HepG2 (cell line): ENCODE measurements at regions not wholly inside any gene's neighbourhood (a gene's known extent, or its start where the extent isn't known, plus 50 kb on each side); places are given as distances from the start of the nearest gene placed in this dataset.

ENCODE experiments used
- ATAC-seq: fragments of 200-7000 bp; cut with Tn5 transposase; 3 replicates; pipeline ENCODE4 v1.9.1; 2020; ENCODE audit warnings: mild to moderate bottlenecking, moderate library complexity
- BruUV-seq: library from RNA; stranded (reverse); fragments of 400-500 nt; replicated peaks from 2 replicates; lab custom pipeline; 2021; lab: Mats Ljungman, UMichigan
- CTCF ChIA-PET: fragments of 300-600 bp; formaldehyde crosslinking; extraction: SDS; loops from one replicate; lab custom pipeline; 2021; ENCODE audit warnings: low total read pairs, inconsistent platforms, low intra/inter-chr PET ratio; lab: Yijun Ruan, JAX
- POLR2A ChIA-PET: fragments of 350-600 bp; sonication (Branson Sonifier 250); formaldehyde crosslinking; loops from one replicate; lab custom pipeline; 2020; ENCODE audit warnings: antibody characterized with exemption, inconsistent platforms; lab: Yijun Ruan, JAX
- DNase-seq: peaks from one replicate; pipeline ENCODE4 v3.0.0-alpha.2; 2015; ENCODE audit warnings: low spot score
- FAIRE-seq: peaks from 3 replicates; lab custom pipeline; 2011; peaks lifted over from hg19 to GRCh38; lab: Jason Lieb, UNC
- H2AFZ ChIP-seq: one replicate; pipeline ENCODE4 v1.6.1; 2011; ENCODE audit warnings: low read length, inconsistent platforms
- H3K27ac ChIP-seq: fragments of 300-600 bp; 3 replicates; pipeline ENCODE4 v1.8.0; 2011; ENCODE audit warnings: mixed run types, mild to moderate bottlenecking, mixed read lengths, low read length, inconsistent platforms; ENCODE audit not compliant: insufficient read depth; ENCODE audit errors: extremely low read length
- H3K27me3 ChIP-seq, 2 experiments: fragments of 200-600 bp in 1 of 2; 2 replicates in 1 of 2; 3 replicates in 1 of 2; pipeline versions ENCODE4 v1.6.0 to v1.8.0; 2011; ENCODE audit warnings: low read length in 2 of 2, mild to moderate bottlenecking in 2 of 2, moderate library complexity in 2 of 2, inconsistent platforms in 1 of 2; ENCODE audit not compliant: insufficient read depth in 2 of 2, control insufficient read depth in 1 of 2
- H3K36me3 ChIP-seq, 2 experiments: fragments of 200-600 bp in 1 of 2; replicated peaks in 1 of 2; 2 replicates in 1 of 2; 3 replicates in 1 of 2; pipeline versions ENCODE4 v1.5.1 to v1.8.0; 2011; ENCODE audit warnings: low read length in 2 of 2, inconsistent platforms in 1 of 2; ENCODE audit not compliant: insufficient read depth in 2 of 2, control insufficient read depth in 1 of 2
- H3K4me1 ChIP-seq: 2 replicates; pipeline ENCODE4 v1.5.1; 2012; ENCODE audit warnings: low read length, inconsistent platforms; ENCODE audit not compliant: insufficient read depth
- H3K4me2 ChIP-seq: 2 replicates; pipeline ENCODE4 v1.6.0; 2011; ENCODE audit warnings: low read depth, low read length, inconsistent platforms
- H3K4me3 ChIP-seq, 3 experiments: fragments of 200-600 bp in 1 of 3; sonication (generic), shearing (Covaris generic) in 1 of 3; replicated peaks in 1 of 3; 2 replicates each; pipeline ENCODE4 v1.5.1; 2011 to 2016; ENCODE audit warnings: low read length in 3 of 3, inconsistent platforms in 2 of 3, low read depth in 2 of 3, mild to moderate bottlenecking in 2 of 3, control low read depth in 1 of 3, mixed read lengths in 1 of 3; ENCODE audit not compliant: insufficient read depth in 1 of 3
- H3K79me2 ChIP-seq: one replicate; pipeline ENCODE4 v1.6.1; 2011; ENCODE audit warnings: low read length, inconsistent platforms; ENCODE audit not compliant: insufficient read depth
- H3K9ac ChIP-seq: 2 replicates; pipeline ENCODE4 v1.6.0; 2011; ENCODE audit warnings: mild to moderate bottlenecking, low read depth, low read length, inconsistent platforms; ENCODE audit not compliant: insufficient read depth
- H3K9me3 ChIP-seq: 2 replicates; pipeline ENCODE4 v1.5.1; 2012; ENCODE audit warnings: mild to moderate bottlenecking, low read length
- H4K20me1 ChIP-seq: 2 replicates; pipeline ENCODE4 v1.6.0; 2011; ENCODE audit warnings: inconsistent platforms, mild to moderate bottlenecking, low read length, moderate library complexity; ENCODE audit not compliant: insufficient read depth
- ARID5B ChIP-seq: IDR thresholded peaks from 2 replicates; pipeline ENCODE4 v1.4.0; 2020; ENCODE audit warnings: mild to moderate bottlenecking, missing genetic modification reagents
- BHLHE40 ChIP-seq: IDR thresholded peaks from 2 replicates; pipeline ENCODE4 v1.6.1; 2011; ENCODE audit warnings: low read length, improper control_type of control experiment
- IKZF5 ChIP-seq: IDR thresholded peaks from 2 replicates; pipeline ENCODE4 v1.6.1; 2018; ENCODE audit warnings: missing genetic modification reagents, mild to moderate bottlenecking, missing compliant biosample characterization
- JDP2 ChIP-seq: sonication (generic); formaldehyde crosslinking; IDR thresholded peaks from 2 replicates; pipeline ENCODE4 v1.8.1; 2022; ENCODE audit warnings: missing genetic modification reagents, borderline replicate concordance
- KMT2B ChIP-seq: IDR thresholded peaks from 2 replicates; pipeline ENCODE4 v1.6.1; 2016; ENCODE audit warnings: missing genetic modification reagents, missing compliant biosample characterization
- PRPF4 ChIP-seq: fragments of 200-400 bp; formaldehyde crosslinking; IDR thresholded peaks from 2 replicates; pipeline ENCODE4 v1.6.1; 2016; ENCODE audit warnings: low read length, low read depth; ENCODE audit not compliant: poor library complexity, severe bottlenecking
- TAF1 ChIP-seq: sonication (generic); formaldehyde crosslinking; IDR thresholded peaks from 2 replicates; pipeline ENCODE4 v1.4.0; 2020; ENCODE audit warnings: missing genetic modification reagents
- WGBS: methylation state at CpG from one replicate; pipeline ENCODE4 v1.1.6; 2017; ENCODE audit warnings: low lambda C conversion rate; 5-methylcytosine and 5-hydroxymethylcytosine counted together
- in situ Hi-C: cut with HindIII; loops from 2 replicates; pipeline ENCODE4 v1.10.0; 2017; ENCODE audit warnings: low pct_unique_long_range_greater_than_20kb; ENCODE audit not compliant: extremely low pct_ligation_motif_present
- intact Hi-C: fragments of 100-400 bp; cut with micrococcal nuclease; formaldehyde crosslinking; loops from one replicate; pipeline ENCODE4 v1.10.0; 2022; ENCODE audit not compliant: unreplicated experiment
- TF ChIP-seq, protein P1 (sequence below), 2 experiments: sonication (generic) in 1 of 2; formaldehyde crosslinking in 1 of 2; IDR thresholded peaks; 2 replicates each; pipeline versions ENCODE4 v1.5.1 to v1.6.1; 2011 to 2020; ENCODE audit warnings: borderline replicate concordance in 1 of 2, low read depth in 1 of 2, low read length in 1 of 2, mild to moderate bottlenecking in 1 of 2, missing genetic modification reagents in 1 of 2, moderate library complexity in 1 of 2

DNA sequence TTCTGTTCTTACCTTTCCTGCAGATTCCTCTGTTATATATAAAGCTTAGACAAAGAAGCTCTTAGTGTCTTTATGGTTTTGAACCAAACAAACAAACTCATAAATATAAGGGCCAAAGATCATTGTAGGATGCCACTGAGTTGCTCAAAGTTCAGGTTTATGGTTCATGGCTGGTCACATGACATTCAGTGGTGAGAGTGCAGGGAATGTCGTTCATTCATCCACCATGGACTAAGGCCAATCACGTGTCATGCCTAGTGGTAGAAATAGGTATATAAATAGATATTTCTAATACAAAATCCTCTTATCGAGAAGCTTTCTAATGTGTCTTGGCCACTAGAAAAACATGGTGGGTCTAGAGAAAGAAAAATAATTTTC is 119.4 kb downstream of the GATA3 start:
- H3K4me1 ChIP-seq = peaks cover 17% of the 10 kb centered on the region
- POLR2A ChIA-PET = no interaction called here
- no peak for DNase-seq
- CTCF ChIA-PET = no interaction called here
- H4K20me1 ChIP-seq = no peaks in the 10 kb centered on the region
- H3K4me2 ChIP-seq = no peak overlapping the region
- H2AFZ ChIP-seq = no peak overlapping the region
- H3K27ac ChIP-seq = no peak overlapping the region
- no peaks in the 10 kb centered on the region for H3K27me3 ChIP-seq
- in situ Hi-C loops = no loop called here
- no peak for ATAC-seq
- TF ChIP-seq TAF1 (CRISPR knock-in tag) (no peak), BHLHE40 (peak; percentile 21; the same call in 1 of the 2 replicates)
- TF ChIP-seq, protein P1, sequence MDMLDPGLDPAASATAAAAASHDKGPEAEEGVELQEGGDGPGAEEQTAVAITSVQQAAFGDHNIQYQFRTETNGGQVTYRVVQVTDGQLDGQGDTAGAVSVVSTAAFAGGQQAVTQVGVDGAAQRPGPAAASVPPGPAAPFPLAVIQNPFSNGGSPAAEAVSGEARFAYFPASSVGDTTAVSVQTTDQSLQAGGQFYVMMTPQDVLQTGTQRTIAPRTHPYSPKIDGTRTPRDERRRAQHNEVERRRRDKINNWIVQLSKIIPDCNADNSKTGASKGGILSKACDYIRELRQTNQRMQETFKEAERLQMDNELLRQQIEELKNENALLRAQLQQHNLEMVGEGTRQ (IDR thresholded peaks at IDR 0.05; ENCODE audit: low read depth, low read length) = peak; percentile 53
- TF ChIP-seq, protein P1 (CRISPR knock-in tag; IDR thresholded peaks at IDR 0.05; ENCODE audit: borderline replicate concordance) = no peak
- FAIRE-seq = no peak
- H3K79me2 ChIP-seq = no peaks in the 10 kb centered on the region
- H3K36me3 ChIP-seq = no peaks in the 10 kb centered on the region
- intact Hi-C loops = no loop called here
- peaks cover under 1% of the 10 kb centered on the region for H3K9me3 ChIP-seq
- WGBS = 32% methylated on average over 3 of the region's 3 CpGs
- H3K9ac ChIP-seq = no peak overlapping the region
- no peak overlapping the region for H3K4me3 ChIP-seq
- BruUV-seq = no TSS peak

DNA sequence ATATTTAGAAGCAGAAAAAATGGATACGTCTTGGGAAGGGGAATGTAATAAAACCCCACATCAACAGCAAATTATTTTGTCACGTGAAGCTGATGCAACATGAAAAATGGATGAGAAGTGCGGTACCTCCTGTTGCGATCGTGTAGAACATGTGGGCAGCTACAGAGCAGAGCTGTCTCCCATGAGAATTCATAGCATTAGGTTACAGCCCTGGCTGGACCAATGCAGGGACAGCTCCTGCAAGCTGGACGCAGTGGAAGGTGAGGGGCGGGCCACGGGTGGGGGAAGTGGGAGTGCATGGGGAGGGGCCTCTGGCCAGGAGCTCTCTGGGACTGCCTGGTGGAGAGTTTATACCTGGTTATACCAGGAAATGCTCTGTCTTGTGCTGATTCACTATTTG is 120.3 kb downstream of the GATA3 start:
- H3K27me3 ChIP-seq = no peaks in the 10 kb centered on the region
- H3K4me1 ChIP-seq = peaks cover 17% of the 10 kb centered on the region
- WGBS = 74% methylated on average over 8 of the region's 8 CpGs
- H3K4me2 ChIP-seq = no peak overlapping the region
- CTCF ChIA-PET = no interaction called here
- H3K9me3 ChIP-seq = no peaks in the 10 kb centered on the region
- ATAC-seq (no peak; the same call in 2 of the 3 replicates), DNase-seq (no peak), FAIRE-seq (no peak)
- no peaks in the 10 kb centered on the region for H4K20me1 ChIP-seq
- no peak overlapping the region for H3K27ac ChIP-seq
- POLR2A ChIA-PET = no interaction called here
- in situ Hi-C loops = no loop called here
- no peak overlapping the region for H3K9ac ChIP-seq
- H3K36me3 ChIP-seq = no peaks in the 10 kb centered on the region
- H3K4me3 ChIP-seq = no peak overlapping the region
- intact Hi-C loops = no loop called here
- no peaks in the 10 kb centered on the region for H3K79me2 ChIP-seq
- no TSS peak for BruUV-seq
- H2AFZ ChIP-seq = no peak overlapping the region
- TF ChIP-seq JDP2 (CRISPR knock-in tag) (no peak), PRPF4 (no peak), IKZF5 (CRISPR knock-in tag) (no peak), KMT2B (CRISPR knock-in tag) (no peak), ARID5B (CRISPR knock-in tag) (no peak)
